ENCODE measurements at regions not wholly inside any gene's neighbourhood (a gene's known extent, or its start where the extent isn't known, plus 50 kb on each side); places are given as distances from the start of the nearest gene placed in this dataset.

- ATAC-seq (ENCODE audit: insufficient number of reproducible peaks, low FRiP score, low read depth) = peak; percentile 62
- Histone ChIP-seq H3K27me3 (replicated peaks; ENCODE audit: insufficient read depth) (no peaks in the 10 kb centered on the region), H3K4me3 (peak overlapping the region; percentile 65), H3K36me3 (no peaks in the 10 kb centered on the region), H3K27ac (no peak overlapping the region), H3K4me1 (ENCODE audit: control insufficient read depth in 1 of 2, low read depth in 2 of 2) (no peaks in the 10 kb centered on the region), H3K9me3 (no peaks in the 10 kb centered on the region)
- TF ChIP-seq CTCF (IDR thresholded peaks at IDR 0.05) = no peak
- no peak for DNase-seq (ENCODE audit: low spot score)
These were observed 908.6 kb upstream of the EDIL3 start for GRCh38 chr5:85293145-85293785.

GRCh38 chr5:85304524-85304923, 919.8 kb upstream of the EDIL3 start:
- no peak for TF ChIP-seq CTCF (IDR thresholded peaks at IDR 0.05)
- no peaks in the 10 kb centered on the region for H3K36me3 ChIP-seq
- no peak overlapping the region for H3K27ac ChIP-seq
- DNase-seq (ENCODE audit: low spot score) (no peak), ATAC-seq (ENCODE audit: insufficient number of reproducible peaks, low FRiP score, low read depth) (no peak)
- no peaks in the 10 kb centered on the region for H3K4me1 ChIP-seq (ENCODE audit: control insufficient read depth in 1 of 2, low read depth in 2 of 2)
- H3K9me3 ChIP-seq = no peaks in the 10 kb centered on the region
- no peak overlapping the region for H3K4me3 ChIP-seq
- peaks cover 4% of the 10 kb centered on the region for H3K27me3 ChIP-seq (replicated peaks; ENCODE audit: insufficient read depth)

GRCh38 chr5:85305766-85306165, 921.1 kb upstream of the EDIL3 start:
- Histone ChIP-seq H3K27ac (no peak overlapping the region), H3K4me1 (ENCODE audit: control insufficient read depth in 1 of 2, low read depth in 2 of 2) (no peaks in the 10 kb centered on the region), H3K36me3 (no peaks in the 10 kb centered on the region), H3K4me3 (no peak overlapping the region), H3K9me3 (no peaks in the 10 kb centered on the region), H3K27me3 (replicated peaks; ENCODE audit: insufficient read depth) (peaks cover 4% of the 10 kb centered on the region)
- TF ChIP-seq CTCF (IDR thresholded peaks at IDR 0.05) = no peak
- no peak for ATAC-seq (ENCODE audit: insufficient number of reproducible peaks, low FRiP score, low read depth)
- DNase-seq (ENCODE audit: low spot score) = no peak

GRCh38 chr5:85311536-85311935, 926.9 kb upstream of the EDIL3 start:
- H3K4me1 ChIP-seq (ENCODE audit: control insufficient read depth in 1 of 2, low read depth in 2 of 2) = no peaks in the 10 kb centered on the region
- no peaks in the 10 kb centered on the region for H3K9me3 ChIP-seq
- DNase-seq (ENCODE audit: low spot score) = no peak
- ATAC-seq (ENCODE audit: insufficient number of reproducible peaks, low FRiP score, low read depth) = no peak
- H3K27ac ChIP-seq = no peak overlapping the region
- no peak for TF ChIP-seq CTCF (IDR thresholded peaks at IDR 0.05)
- H3K36me3 ChIP-seq = no peaks in the 10 kb centered on the region
- H3K4me3 ChIP-seq = no peak overlapping the region
- H3K27me3 ChIP-seq (replicated peaks; ENCODE audit: insufficient read depth) = no peaks in the 10 kb centered on the region

- H3K27ac ChIP-seq = no peak overlapping the region
- no peaks in the 10 kb centered on the region for H3K4me1 ChIP-seq (ENCODE audit: control insufficient read depth in 1 of 2, low read depth in 2 of 2)
- H3K27me3 ChIP-seq (replicated peaks; ENCODE audit: insufficient read depth) = no peaks in the 10 kb centered on the region
- no peak for DNase-seq (ENCODE audit: low spot score)
- no peak overlapping the region for H3K4me3 ChIP-seq
- no peaks in the 10 kb centered on the region for H3K9me3 ChIP-seq
- no peaks in the 10 kb centered on the region for H3K36me3 ChIP-seq
- no peak for TF ChIP-seq CTCF (IDR thresholded peaks at IDR 0.05)
- ATAC-seq (ENCODE audit: insufficient number of reproducible peaks, low FRiP score, low read depth) = no peak
These were observed 935.8 kb upstream of the EDIL3 start for GRCh38 chr5:85320495-85320894.
